Glomerular visceral epithelial cell (primary cell): ENCODE measurements at regions not wholly inside any gene's neighbourhood (a gene's known extent, or its start where the extent isn't known, plus 50 kb on each side); places are given as distances from the start of the nearest gene placed in this dataset.
A peak's percentile ranks its signal among the peaks of the same experiment; 100 is the strongest.
"Not testable (repeated sequence)": the region's sequence is repeated elsewhere in the genome, so short reads cannot be mapped to it uniquely, and the experiment has no call there.

Source experiments
- DNase-seq: peaks from one replicate; pipeline ENCODE4 v3.0.0-alpha.2; 2016; ENCODE audit errors: extremely low spot score

- DNase-seq: no peak
Measured at GRCh38 chr5:135157421-135158313, 123.6 kb upstream of the PITX1 start.

GRCh38 chr5:135156715-135157404 is 122.8 kb upstream of the PITX1 start:
- DNase-seq: no peak

GRCh38 chr5:135156337-135156714 is 122.3 kb upstream of the PITX1 start:
- no peak for DNase-seq

- no peak for DNase-seq
Measured at GRCh38 chr5:135155616-135156214, 121.7 kb upstream of the PITX1 start.

- no peak for DNase-seq
Measured at GRCh38 chr5:135154961-135155360, 120.9 kb upstream of the PITX1 start.

- DNase-seq: no peak
Measured at GRCh38 chr5:135154197-135154596, 120.2 kb upstream of the PITX1 start.

GRCh38 chr5:135153661-135154060 is 119.6 kb upstream of the PITX1 start:
- DNase-seq: no peak

GRCh38 chr5:135153259-135153658 is 119.2 kb upstream of the PITX1 start:
- DNase-seq: no peak

- DNase-seq: not testable (repeated sequence)
Measured at GRCh38 chr5:135151660-135152059, 117.6 kb upstream of the PITX1 start.

- no peak for DNase-seq
Measured at GRCh38 chr5:135151256-135151655, 117.2 kb upstream of the PITX1 start.

GRCh38 chr5:135150767-135151166 is 116.7 kb upstream of the PITX1 start:
- DNase-seq: no peak

- no peak for DNase-seq
Measured at GRCh38 chr5:135149956-135150723, 116.1 kb upstream of the PITX1 start.

- DNase-seq: no peak
Measured at GRCh38 chr5:135149229-135149955, 115.4 kb upstream of the PITX1 start.

GRCh38 chr5:135147294-135148090 is 113.5 kb upstream of the PITX1 start:
- DNase-seq: no peak

- DNase-seq: no peak
Measured at GRCh38 chr5:135145985-135146384, 112.0 kb upstream of the PITX1 start.

GRCh38 chr5:135143682-135144081 is 109.7 kb upstream of the PITX1 start:
- DNase-seq: not testable (repeated sequence)

GRCh38 chr5:135141303-135142268 is 107.6 kb upstream of the PITX1 start:
- DNase-seq: no peak

- peak; percentile 78 for DNase-seq
Measured at GRCh38 chr5:135140446-135141204, 106.6 kb upstream of the PITX1 start.
